Type B pancreatic cell (in vitro differentiated cells): ENCODE measurements at regions not wholly inside any gene's neighbourhood (a gene's known extent, or its start where the extent isn't known, plus 50 kb on each side); places are given as distances from the start of the nearest gene placed in this dataset.

Experiments
- DNase-seq: peaks from one replicate; pipeline ENCODE4 v3.0.0; 2021; ENCODE audit warnings: mixed read lengths; ENCODE audit not compliant: unreplicated experiment; ENCODE audit errors: extremely low spot score
- H3K27ac Mint-ChIP-seq: 2 replicates; pipeline ENCODE4 v1.8.0; 2021; ENCODE audit warnings: mild to moderate bottlenecking, mixed read lengths
- H3K27me3 Mint-ChIP-seq: 2 replicates; pipeline ENCODE4 v1.8.0; 2021; ENCODE audit warnings: mixed read lengths
- H3K36me3 Mint-ChIP-seq: 2 replicates; pipeline ENCODE4 v1.8.0; 2021; ENCODE audit warnings: mixed read lengths
- H3K4me1 Mint-ChIP-seq: one replicate; pipeline ENCODE4 v1.8.0; 2021; ENCODE audit warnings: mixed read lengths; ENCODE audit not compliant: unreplicated experiment
- H3K4me3 Mint-ChIP-seq: 2 replicates; pipeline ENCODE4 v1.8.0; 2021; ENCODE audit warnings: mild to moderate bottlenecking, mixed read lengths
- H3K9me3 Mint-ChIP-seq: 2 replicates; pipeline ENCODE4 v1.8.0; 2021; ENCODE audit warnings: mixed read lengths
- CTCF ChIP-seq: fragments of 200-600 bp; sonication (generic); conservative IDR thresholded peaks from 2 replicates; pipeline ENCODE4 v1.5.0; 2021; ENCODE audit warnings: antibody characterized with exemption, mild to moderate bottlenecking

GRCh38 chr22:48507171-48507570 lies 1320.5 kb downstream of the BRD1 start:
- H3K36me3 Mint-ChIP-seq = no peaks in the 10 kb centered on the region
- H3K27ac Mint-ChIP-seq = no peak overlapping the region
- TF ChIP-seq CTCF = no peak
- DNase-seq = no peak
- no peaks in the 10 kb centered on the region for H3K9me3 Mint-ChIP-seq
- no peak overlapping the region for H3K4me3 Mint-ChIP-seq
- no peaks in the 10 kb centered on the region for H3K27me3 Mint-ChIP-seq
- H3K4me1 Mint-ChIP-seq = no peaks in the 10 kb centered on the region

- Mint-ChIP-seq H3K27ac (no peak overlapping the region), H3K4me1 (no peaks in the 10 kb centered on the region), H3K9me3 (no peaks in the 10 kb centered on the region), H3K27me3 (no peaks in the 10 kb centered on the region), H3K36me3 (no peaks in the 10 kb centered on the region), H3K4me3 (no peak overlapping the region)
- TF ChIP-seq CTCF = no peak
- DNase-seq = no peak
Observed at GRCh38 chr22:48506506-48507145, 1321.0 kb downstream of the BRD1 start.

GRCh38 chr22:48505891-48506290 lies 1321.8 kb downstream of the BRD1 start:
- DNase-seq = no peak
- no peaks in the 10 kb centered on the region for H3K9me3 Mint-ChIP-seq

GRCh38 chr22:48504519-48505140 lies 1323.0 kb downstream of the BRD1 start:
- Mint-ChIP-seq H3K27ac (no peak overlapping the region), H3K9me3 (no peaks in the 10 kb centered on the region), H3K36me3 (no peaks in the 10 kb centered on the region), H3K4me3 (no peak overlapping the region), H3K27me3 (no peaks in the 10 kb centered on the region), H3K4me1 (no peaks in the 10 kb centered on the region)
- TF ChIP-seq CTCF = no peak
- DNase-seq = no peak

More at GRCh38 chr22:48505891-48506290, 1321.8 kb downstream of the BRD1 start:
- no peak for TF ChIP-seq CTCF
- Mint-ChIP-seq H3K4me3 (no peak overlapping the region), H3K27me3 (no peaks in the 10 kb centered on the region), H3K36me3 (no peaks in the 10 kb centered on the region), H3K27ac (no peak overlapping the region), H3K4me1 (no peaks in the 10 kb centered on the region)

- H3K36me3 Mint-ChIP-seq = no peaks in the 10 kb centered on the region
- TF ChIP-seq CTCF = no peak
- peaks cover 4% of the 10 kb centered on the region for H3K4me1 Mint-ChIP-seq
- H3K27me3 Mint-ChIP-seq = no peaks in the 10 kb centered on the region
- no peak overlapping the region for H3K4me3 Mint-ChIP-seq
- no peaks in the 10 kb centered on the region for H3K9me3 Mint-ChIP-seq
- no peak overlapping the region for H3K27ac Mint-ChIP-seq
- DNase-seq = no peak
Observed at GRCh38 chr22:48503876-48504275, 1323.8 kb downstream of the BRD1 start.
